ENCODE measurements at regions not wholly inside any gene's neighbourhood (a gene's known extent, or its start where the extent isn't known, plus 50 kb on each side); places are given as distances from the start of the nearest gene placed in this dataset.

DNA sequence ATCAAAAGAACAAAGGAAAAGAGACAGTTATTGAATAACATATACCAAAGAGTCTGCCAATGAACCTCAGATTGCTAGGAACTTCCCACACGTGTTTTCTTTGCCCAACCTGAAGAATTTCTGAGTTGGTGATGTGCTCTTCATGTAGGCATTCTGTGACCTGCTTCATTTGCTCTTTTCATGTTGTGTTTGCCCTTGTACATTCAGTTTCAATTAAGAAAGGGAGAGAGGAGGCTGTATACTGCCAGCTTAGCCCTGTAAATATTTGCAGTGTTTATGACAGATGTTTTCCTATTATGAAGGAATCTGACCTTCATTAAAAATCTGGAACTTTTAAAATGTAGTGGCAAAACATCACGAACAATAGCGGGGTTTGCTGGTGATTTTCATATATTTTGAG, 168.5 kb downstream of the GAS1 start:
- no peak for DNase-seq (ENCODE audit: low read depth)
- no peak overlapping the region for H3K4me3 ChIP-seq (ENCODE audit: low read depth, low read length)
- TF ChIP-seq, protein P1, sequence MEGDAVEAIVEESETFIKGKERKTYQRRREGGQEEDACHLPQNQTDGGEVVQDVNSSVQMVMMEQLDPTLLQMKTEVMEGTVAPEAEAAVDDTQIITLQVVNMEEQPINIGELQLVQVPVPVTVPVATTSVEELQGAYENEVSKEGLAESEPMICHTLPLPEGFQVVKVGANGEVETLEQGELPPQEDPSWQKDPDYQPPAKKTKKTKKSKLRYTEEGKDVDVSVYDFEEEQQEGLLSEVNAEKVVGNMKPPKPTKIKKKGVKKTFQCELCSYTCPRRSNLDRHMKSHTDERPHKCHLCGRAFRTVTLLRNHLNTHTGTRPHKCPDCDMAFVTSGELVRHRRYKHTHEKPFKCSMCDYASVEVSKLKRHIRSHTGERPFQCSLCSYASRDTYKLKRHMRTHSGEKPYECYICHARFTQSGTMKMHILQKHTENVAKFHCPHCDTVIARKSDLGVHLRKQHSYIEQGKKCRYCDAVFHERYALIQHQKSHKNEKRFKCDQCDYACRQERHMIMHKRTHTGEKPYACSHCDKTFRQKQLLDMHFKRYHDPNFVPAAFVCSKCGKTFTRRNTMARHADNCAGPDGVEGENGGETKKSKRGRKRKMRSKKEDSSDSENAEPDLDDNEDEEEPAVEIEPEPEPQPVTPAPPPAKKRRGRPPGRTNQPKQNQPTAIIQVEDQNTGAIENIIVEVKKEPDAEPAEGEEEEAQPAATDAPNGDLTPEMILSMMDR (IDR thresholded peaks at IDR 0.05; ENCODE audit: insufficient read depth, low read depth, low read length), result no peak

DNA sequence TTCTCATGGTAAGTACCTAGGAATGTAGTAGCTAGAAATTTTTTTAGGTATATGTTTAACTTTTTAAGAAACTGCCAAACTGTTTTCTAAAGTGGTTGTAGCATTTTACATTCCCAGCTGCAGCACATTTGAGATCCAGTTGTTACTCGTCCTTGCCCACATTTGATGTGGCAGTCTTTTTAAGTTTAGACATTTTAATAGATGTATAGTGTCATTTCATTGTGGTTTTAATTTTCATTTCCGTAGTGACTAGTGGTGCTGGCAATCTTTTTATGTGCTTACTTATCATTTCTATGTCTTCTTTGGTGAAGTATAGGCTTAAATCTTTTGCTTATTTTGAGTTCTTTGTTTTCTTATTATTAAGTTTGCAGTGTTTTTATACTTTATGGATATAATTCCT, 171.6 kb downstream of the GAS1 start:
- DNase-seq (ENCODE audit: low read depth), result no peak
- no peak overlapping the region for H3K4me3 ChIP-seq (ENCODE audit: low read depth, low read length)
- TF ChIP-seq, protein P1 (IDR thresholded peaks at IDR 0.05; ENCODE audit: insufficient read depth, low read depth, low read length), result no peak

DNA sequence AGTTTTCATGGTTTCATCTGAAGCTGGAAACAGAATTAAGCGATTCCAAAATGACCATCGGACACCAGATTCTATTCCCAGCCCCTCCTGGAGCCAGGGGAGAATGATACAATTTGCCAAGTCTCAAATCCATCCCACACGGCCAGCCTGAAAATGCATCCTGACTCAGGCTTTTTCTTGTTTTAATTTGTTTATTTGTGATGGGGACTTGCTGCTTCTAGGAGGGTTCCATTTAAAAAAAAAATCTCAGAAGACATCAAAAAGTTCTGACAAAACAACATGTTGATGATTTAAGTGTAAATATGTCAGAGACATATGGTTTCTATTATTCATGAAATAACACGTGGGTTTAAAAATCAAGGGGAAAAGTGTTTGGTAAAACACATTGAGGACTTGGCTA, 173.2 kb downstream of the GAS1 start:
- no peak overlapping the region for H3K4me3 ChIP-seq (ENCODE audit: low read depth, low read length)
- TF ChIP-seq, protein P1 (IDR thresholded peaks at IDR 0.05; ENCODE audit: insufficient read depth, low read depth, low read length), result no peak
- peak; percentile 22 for DNase-seq (ENCODE audit: low read depth)

DNA sequence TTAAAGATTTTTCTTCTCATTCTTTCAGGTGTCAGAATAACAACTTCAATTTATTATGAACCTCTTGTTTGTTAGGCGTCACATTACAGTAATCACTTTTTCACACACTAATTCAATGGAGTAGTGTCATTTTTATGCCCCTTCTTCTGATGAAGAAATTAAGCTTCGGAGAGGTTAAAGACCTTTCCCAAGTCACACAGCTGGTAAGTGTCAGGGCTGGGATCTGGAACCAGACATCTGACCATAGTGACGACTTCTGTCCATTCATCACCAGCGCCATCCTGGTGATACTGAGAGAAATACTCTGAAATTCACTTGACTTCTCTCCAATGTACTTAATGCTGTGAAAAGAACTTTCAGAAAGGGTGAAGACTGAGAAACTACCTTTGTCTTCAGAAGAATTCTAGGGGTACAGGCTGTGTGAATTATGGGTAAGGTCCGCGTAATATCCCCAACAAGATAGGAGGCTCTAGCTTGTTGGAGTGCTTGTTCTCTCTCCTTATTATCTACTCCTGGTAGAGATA, 173.8 kb downstream of the GAS1 start:
- no peak for DNase-seq (ENCODE audit: low read depth)
- TF ChIP-seq, protein P1 (IDR thresholded peaks at IDR 0.05; ENCODE audit: insufficient read depth, low read depth, low read length), result no peak
- no peak overlapping the region for H3K4me3 ChIP-seq (ENCODE audit: low read depth, low read length)

DNA sequence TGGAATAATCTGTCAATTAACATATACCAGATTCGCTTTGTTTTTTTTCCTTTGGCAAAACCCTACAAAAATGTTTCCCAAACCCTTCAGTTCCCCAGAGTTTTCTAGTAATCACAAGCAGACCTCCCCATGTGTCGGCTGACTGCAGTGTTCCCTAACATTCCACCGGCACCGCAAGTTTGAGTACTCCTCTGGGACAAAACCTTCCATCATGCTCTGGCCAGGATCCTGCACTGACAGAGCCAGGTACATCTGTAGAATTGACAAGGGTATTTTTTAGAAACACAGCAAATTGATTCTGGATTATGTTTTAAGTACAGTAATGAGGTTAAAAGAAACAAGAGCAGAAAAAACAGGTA, 174.7 kb downstream of the GAS1 start:
- DNase-seq (ENCODE audit: low read depth), result no peak
- TF ChIP-seq, protein P1 (IDR thresholded peaks at IDR 0.05; ENCODE audit: insufficient read depth, low read depth, low read length), result no peak
- no peak overlapping the region for H3K4me3 ChIP-seq (ENCODE audit: low read depth, low read length)

DNA sequence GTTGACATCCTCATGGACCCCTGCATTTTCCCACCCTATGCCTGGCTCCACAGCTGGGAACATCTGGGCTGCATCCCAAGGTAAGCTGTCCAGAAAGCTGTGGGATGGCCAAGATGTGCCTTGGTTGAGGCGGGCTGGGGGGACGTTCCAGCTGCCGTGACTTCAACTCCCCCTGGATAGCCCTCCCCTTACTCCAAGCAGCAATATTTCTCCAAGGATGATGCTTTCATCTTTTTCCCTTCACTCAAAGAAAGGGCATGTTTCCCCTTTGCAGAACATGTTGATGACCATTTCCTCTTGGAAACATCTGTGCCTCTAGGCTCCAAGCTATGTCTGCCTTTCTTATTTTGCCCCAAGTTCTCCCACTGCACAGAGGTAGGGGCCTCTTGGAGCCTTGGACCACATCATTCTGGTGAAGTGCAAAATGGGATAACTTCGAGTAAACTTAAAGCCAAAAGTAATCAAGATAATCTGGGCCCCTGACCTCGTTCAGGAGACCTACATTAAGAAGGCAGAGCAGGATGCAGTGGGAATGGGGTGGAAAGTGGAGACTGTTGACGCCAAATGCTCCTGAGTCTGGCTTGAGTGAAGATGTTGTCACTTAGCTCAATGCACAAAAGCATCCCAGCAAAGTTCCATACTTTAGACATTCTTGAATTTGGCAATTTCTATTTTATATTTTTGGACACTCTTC, 175.2 kb downstream of the GAS1 start:
- DNase-seq (ENCODE audit: low read depth), result no peak
- TF ChIP-seq, protein P1 (IDR thresholded peaks at IDR 0.05; ENCODE audit: insufficient read depth, low read depth, low read length), result no peak
- H3K4me3 ChIP-seq (ENCODE audit: low read depth, low read length), result no peak overlapping the region

DNA sequence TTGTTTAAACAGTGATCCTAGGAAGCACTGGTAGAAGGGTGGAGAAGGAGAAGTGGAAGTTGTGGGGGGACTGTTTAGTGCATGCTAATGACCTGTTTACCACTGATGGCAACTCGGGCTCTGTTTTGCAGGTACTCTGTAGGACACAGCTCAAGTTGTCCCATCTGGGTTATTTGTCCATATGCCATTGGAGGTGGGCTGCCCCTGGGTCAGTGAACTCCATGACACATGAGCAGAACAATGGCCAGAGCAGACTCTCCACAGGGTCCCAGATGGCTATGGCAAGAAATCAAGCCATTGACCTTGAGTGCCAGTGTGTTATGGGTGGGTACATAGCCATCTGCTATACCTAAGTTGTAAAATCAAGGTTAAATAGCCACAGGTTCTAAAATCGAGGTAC, 175.9 kb downstream of the GAS1 start:
- TF ChIP-seq, protein P1 (IDR thresholded peaks at IDR 0.05; ENCODE audit: insufficient read depth, low read depth, low read length), result no peak
- H3K4me3 ChIP-seq (ENCODE audit: low read depth, low read length), result no peak overlapping the region
- no peak for DNase-seq (ENCODE audit: low read depth)

All from fibroblast of villous mesenchyme (primary cell).